ENCODE measurements at regions not wholly inside any gene's neighbourhood (a gene's known extent, or its start where the extent isn't known, plus 50 kb on each side); places are given as distances from the start of the nearest gene placed in this dataset.

DNA sequence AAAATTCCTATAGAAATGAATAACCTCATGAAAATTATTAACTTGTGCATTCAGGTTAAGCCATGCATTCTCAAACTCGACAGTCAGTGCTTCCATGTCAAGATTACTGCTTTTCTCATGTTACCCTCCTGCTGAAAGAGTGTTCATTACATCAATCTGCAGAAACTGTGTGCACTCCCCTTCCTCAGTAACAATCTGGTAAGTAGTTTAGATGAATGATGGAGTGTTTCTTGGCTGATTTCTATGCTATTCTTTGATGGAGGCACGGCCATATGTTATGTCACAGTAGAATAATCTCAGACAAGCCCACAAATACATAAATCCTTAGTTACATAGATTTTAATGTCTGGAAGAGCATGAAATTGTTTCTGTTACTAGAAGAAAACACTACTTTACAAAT is 193.3 kb upstream of the FAM47A start:
- TF ChIP-seq, protein P1, sequence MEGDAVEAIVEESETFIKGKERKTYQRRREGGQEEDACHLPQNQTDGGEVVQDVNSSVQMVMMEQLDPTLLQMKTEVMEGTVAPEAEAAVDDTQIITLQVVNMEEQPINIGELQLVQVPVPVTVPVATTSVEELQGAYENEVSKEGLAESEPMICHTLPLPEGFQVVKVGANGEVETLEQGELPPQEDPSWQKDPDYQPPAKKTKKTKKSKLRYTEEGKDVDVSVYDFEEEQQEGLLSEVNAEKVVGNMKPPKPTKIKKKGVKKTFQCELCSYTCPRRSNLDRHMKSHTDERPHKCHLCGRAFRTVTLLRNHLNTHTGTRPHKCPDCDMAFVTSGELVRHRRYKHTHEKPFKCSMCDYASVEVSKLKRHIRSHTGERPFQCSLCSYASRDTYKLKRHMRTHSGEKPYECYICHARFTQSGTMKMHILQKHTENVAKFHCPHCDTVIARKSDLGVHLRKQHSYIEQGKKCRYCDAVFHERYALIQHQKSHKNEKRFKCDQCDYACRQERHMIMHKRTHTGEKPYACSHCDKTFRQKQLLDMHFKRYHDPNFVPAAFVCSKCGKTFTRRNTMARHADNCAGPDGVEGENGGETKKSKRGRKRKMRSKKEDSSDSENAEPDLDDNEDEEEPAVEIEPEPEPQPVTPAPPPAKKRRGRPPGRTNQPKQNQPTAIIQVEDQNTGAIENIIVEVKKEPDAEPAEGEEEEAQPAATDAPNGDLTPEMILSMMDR (IDR thresholded peaks at IDR 0.05), result no peak
- no peak for TF ChIP-seq EZH2 (IDR thresholded peaks at IDR 0.05; ENCODE audit: borderline replicate concordance, insufficient read depth, low read depth, low read length, poor library complexity, severe bottlenecking)
